ENCODE measurements at regions not wholly inside any gene's neighbourhood (a gene's known extent, or its start where the extent isn't known, plus 50 kb on each side); places are given as distances from the start of the nearest gene placed in this dataset.

GRCh38 chr15:91552555-91552954 is 301.0 kb upstream of the SLCO3A1 start:
- no peak for TF ChIP-seq GATA1 (IDR thresholded peaks at IDR 0.05; ENCODE audit: low read depth, low read length)
- no peak for TF ChIP-seq POLR2A (IDR thresholded peaks at IDR 0.05; ENCODE audit: low read length)
- DNase-seq, result no peak

GRCh38 chr15:91553196-91553854 is 300.2 kb upstream of the SLCO3A1 start:
- no peak for TF ChIP-seq GATA1 (IDR thresholded peaks at IDR 0.05; ENCODE audit: low read depth, low read length)
- no peak for TF ChIP-seq POLR2A (IDR thresholded peaks at IDR 0.05; ENCODE audit: low read length)

GRCh38 chr15:91555312-91555711 is 298.2 kb upstream of the SLCO3A1 start:
- TF ChIP-seq POLR2A (IDR thresholded peaks at IDR 0.05; ENCODE audit: low read length) (no peak), GATA1 (IDR thresholded peaks at IDR 0.05; ENCODE audit: low read depth, low read length) (no peak)

More at GRCh38 chr15:91553196-91553854, 300.2 kb upstream of the SLCO3A1 start:
- DNase-seq, result no peak

GRCh38 chr15:91556926-91557325 is 296.6 kb upstream of the SLCO3A1 start:
- TF ChIP-seq GATA1 (IDR thresholded peaks at IDR 0.05; ENCODE audit: low read depth, low read length) (no peak), POLR2A (IDR thresholded peaks at IDR 0.05; ENCODE audit: low read length) (no peak)
- no peak for DNase-seq

More at GRCh38 chr15:91555312-91555711, 298.2 kb upstream of the SLCO3A1 start:
- DNase-seq, result no peak

GRCh38 chr15:91559066-91559465 is 294.4 kb upstream of the SLCO3A1 start:
- TF ChIP-seq POLR2A (IDR thresholded peaks at IDR 0.05; ENCODE audit: low read length) (no peak), GATA1 (IDR thresholded peaks at IDR 0.05; ENCODE audit: low read depth, low read length) (no peak)
- no peak for DNase-seq

- TF ChIP-seq POLR2A (IDR thresholded peaks at IDR 0.05; ENCODE audit: low read length), result no peak
- TF ChIP-seq GATA1 (IDR thresholded peaks at IDR 0.05; ENCODE audit: low read depth, low read length), result no peak
- peak in 1 of 2 experiments; percentile 14 for DNase-seq
Observed at GRCh38 chr15:91561371-91562100, 292.0 kb upstream of the SLCO3A1 start.

- TF ChIP-seq GATA1 (IDR thresholded peaks at IDR 0.05; ENCODE audit: low read depth, low read length) (no peak), POLR2A (IDR thresholded peaks at IDR 0.05; ENCODE audit: low read length) (no peak)
- DNase-seq, result no peak
Observed at GRCh38 chr15:91562698-91563097, 290.8 kb upstream of the SLCO3A1 start.

- no peak for DNase-seq
- no peak for TF ChIP-seq GATA1 (IDR thresholded peaks at IDR 0.05; ENCODE audit: low read depth, low read length)
Observed at GRCh38 chr15:91564631-91565030, 288.9 kb upstream of the SLCO3A1 start.

GRCh38 chr15:91566141-91566540 is 287.4 kb upstream of the SLCO3A1 start:
- DNase-seq, result no peak
- TF ChIP-seq GATA1 (IDR thresholded peaks at IDR 0.05; ENCODE audit: low read depth, low read length), result no peak
- TF ChIP-seq POLR2A (IDR thresholded peaks at IDR 0.05; ENCODE audit: low read length), result no peak

GRCh38 chr15:91568036-91568435 is 285.5 kb upstream of the SLCO3A1 start:
- no peak for TF ChIP-seq GATA1 (IDR thresholded peaks at IDR 0.05; ENCODE audit: low read depth, low read length)
- TF ChIP-seq POLR2A (IDR thresholded peaks at IDR 0.05; ENCODE audit: low read length), result no peak
- no peak for DNase-seq

- TF ChIP-seq GATA1 (IDR thresholded peaks at IDR 0.05; ENCODE audit: low read depth, low read length) (no peak), POLR2A (IDR thresholded peaks at IDR 0.05; ENCODE audit: low read length) (no peak)
- DNase-seq, result no peak
Observed at GRCh38 chr15:91572110-91572509, 281.4 kb upstream of the SLCO3A1 start.

- no peak for DNase-seq
- TF ChIP-seq POLR2A (IDR thresholded peaks at IDR 0.05; ENCODE audit: low read length) (no peak), GATA1 (IDR thresholded peaks at IDR 0.05; ENCODE audit: low read depth, low read length) (no peak)
Observed at GRCh38 chr15:91576096-91576495, 277.4 kb upstream of the SLCO3A1 start.

GRCh38 chr15:91578511-91578910 is 275.0 kb upstream of the SLCO3A1 start:
- TF ChIP-seq GATA1 (IDR thresholded peaks at IDR 0.05; ENCODE audit: low read depth, low read length), result no peak
- no peak for TF ChIP-seq POLR2A (IDR thresholded peaks at IDR 0.05; ENCODE audit: low read length)
- no peak for DNase-seq

GRCh38 chr15:91584895-91585294 is 268.6 kb upstream of the SLCO3A1 start:
- no peak for TF ChIP-seq POLR2A (IDR thresholded peaks at IDR 0.05; ENCODE audit: low read length)
- TF ChIP-seq GATA1 (IDR thresholded peaks at IDR 0.05; ENCODE audit: low read depth, low read length), result no peak
- DNase-seq, result no peak

- no peak for DNase-seq
- TF ChIP-seq POLR2A (IDR thresholded peaks at IDR 0.05; ENCODE audit: low read length) (no peak), GATA1 (IDR thresholded peaks at IDR 0.05; ENCODE audit: low read depth, low read length) (no peak)
Observed at GRCh38 chr15:91586560-91586959, 266.9 kb upstream of the SLCO3A1 start.
